ENCODE measurements at regions not wholly inside any gene's neighbourhood (a gene's known extent, or its start where the extent isn't known, plus 50 kb on each side); places are given as distances from the start of the nearest gene placed in this dataset.
A peak's percentile ranks its signal among the peaks of the same experiment; 100 is the strongest.

DNA sequence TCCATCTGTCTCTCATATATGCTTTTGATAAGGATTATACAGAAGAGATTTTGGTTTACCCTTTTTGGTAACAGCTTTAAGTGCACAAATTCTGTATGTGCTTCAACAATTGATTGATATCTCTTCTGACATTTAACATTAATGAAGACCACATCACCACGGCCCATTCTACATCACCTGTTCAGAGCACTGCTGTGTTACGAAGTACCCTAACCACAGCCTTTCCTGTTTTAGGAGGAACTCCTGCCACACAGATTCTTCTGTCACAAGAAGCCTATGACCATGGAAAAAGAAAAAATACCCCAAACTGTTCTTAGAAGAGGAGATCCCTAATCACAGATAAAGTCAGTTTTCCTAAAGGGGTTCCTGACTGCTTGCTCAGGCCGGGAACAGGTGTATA, 170.1 kb downstream of the NSUN3 start:
- no peak for TF ChIP-seq CTCF (IDR thresholded peaks at IDR 0.05; ENCODE audit: low read depth, low read length, missing control alignments)
- no peak for DNase-seq (ENCODE audit: low read depth)
- no peak overlapping the region for H3K4me3 ChIP-seq (ENCODE audit: low read depth, low read length)
- in situ Hi-C loops (cut with HindIII; ENCODE audit: low sequenced_read_pairs): no loop called here

GRCh38 chr3:94234177-94234788, 171.4 kb downstream of the NSUN3 start:
- in situ Hi-C loops (cut with HindIII; ENCODE audit: low sequenced_read_pairs): no loop called here

DNA sequence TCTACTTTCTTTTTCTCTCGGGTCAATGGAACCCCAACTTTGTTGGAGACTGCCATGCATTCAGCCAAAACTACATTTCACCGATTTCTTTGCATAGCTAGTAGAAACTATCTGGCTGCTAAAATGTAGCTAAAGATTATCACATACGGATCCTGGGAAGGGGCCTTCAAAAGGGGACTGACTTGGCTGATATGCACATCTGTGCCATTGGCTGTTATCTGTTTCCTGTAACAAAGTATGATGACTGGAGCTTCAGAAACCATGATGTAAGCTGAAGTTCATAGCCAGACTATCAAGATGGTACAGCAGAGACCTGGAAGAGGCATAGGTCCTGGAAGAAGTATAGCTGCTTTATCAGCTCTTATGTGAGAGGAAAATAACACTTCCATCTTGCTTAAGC, 179.1 kb downstream of the NSUN3 start:
- DNase-seq (ENCODE audit: low read depth): no peak
- no peak overlapping the region for H3K4me3 ChIP-seq (ENCODE audit: low read depth, low read length)
- TF ChIP-seq CTCF (IDR thresholded peaks at IDR 0.05; ENCODE audit: low read depth, low read length, missing control alignments): no peak
- in situ Hi-C loops (cut with HindIII; ENCODE audit: low sequenced_read_pairs): no loop called here

More at GRCh38 chr3:94234177-94234788, 171.4 kb downstream of the NSUN3 start:
- peak; percentile 77 for TF ChIP-seq CTCF (IDR thresholded peaks at IDR 0.05; ENCODE audit: low read depth, low read length, missing control alignments)
- no peak overlapping the region for H3K4me3 ChIP-seq (ENCODE audit: low read depth, low read length)
- DNase-seq (ENCODE audit: low read depth): peak; percentile 35

DNA sequence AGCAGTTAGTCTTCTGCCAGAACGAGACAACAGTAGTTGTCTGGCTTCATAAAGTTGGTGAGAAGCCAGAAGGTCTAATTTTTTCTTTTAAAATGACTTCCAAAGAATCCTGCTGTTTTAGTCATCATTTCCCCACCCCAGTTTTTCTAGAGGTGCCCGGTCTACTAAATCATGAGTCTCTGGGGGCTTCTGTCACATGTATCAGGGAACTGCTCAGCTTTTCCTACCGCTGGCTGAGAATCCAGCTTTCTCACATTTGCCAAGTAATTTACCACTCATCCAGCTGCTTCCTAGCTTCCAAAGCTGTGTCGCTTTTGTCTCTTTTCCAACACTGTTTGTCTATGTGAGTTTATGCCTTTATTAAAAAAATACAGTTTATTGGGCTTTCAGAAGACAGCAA, 183.3 kb downstream of the NSUN3 start:
- in situ Hi-C loops (cut with HindIII; ENCODE audit: low sequenced_read_pairs): no loop called here
- TF ChIP-seq CTCF (IDR thresholded peaks at IDR 0.05; ENCODE audit: low read depth, low read length, missing control alignments): no peak
- no peak overlapping the region for H3K4me3 ChIP-seq (ENCODE audit: low read depth, low read length)
- no peak for DNase-seq (ENCODE audit: low read depth)

DNA sequence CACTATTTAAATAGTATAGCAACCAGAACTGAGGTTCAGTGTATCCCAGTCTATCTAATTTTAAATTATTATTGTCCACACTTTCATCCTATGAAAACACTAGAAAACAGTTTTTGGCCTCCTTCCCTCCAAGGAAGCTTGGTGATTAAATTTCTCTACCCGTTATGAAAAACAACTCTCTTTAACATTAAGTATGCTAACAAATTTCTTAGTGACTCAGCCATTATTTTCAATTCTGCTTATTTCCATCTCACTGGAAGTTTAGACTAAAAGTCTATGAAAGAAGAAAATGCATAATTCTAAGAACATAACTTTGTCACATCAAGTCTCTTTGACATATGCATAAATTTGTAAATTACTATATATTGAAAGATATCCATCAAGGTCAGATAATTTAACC, 185.2 kb downstream of the NSUN3 start:
- in situ Hi-C loops (cut with HindIII; ENCODE audit: low sequenced_read_pairs): no loop called here

GRCh38 chr3:94249491-94250079, 186.7 kb downstream of the NSUN3 start:
- in situ Hi-C loops (cut with HindIII; ENCODE audit: low sequenced_read_pairs): no loop called here
- H3K4me3 ChIP-seq (ENCODE audit: low read depth, low read length): no peak overlapping the region
- TF ChIP-seq CTCF (IDR thresholded peaks at IDR 0.05; ENCODE audit: low read depth, low read length, missing control alignments): peak; percentile 74
- peak; percentile 47 for DNase-seq (ENCODE audit: low read depth)

More for the DNA sequence above, 185.2 kb downstream of the NSUN3 start:
- H3K4me3 ChIP-seq (ENCODE audit: low read depth, low read length): no peak overlapping the region
- DNase-seq (ENCODE audit: low read depth): no peak
- no peak for TF ChIP-seq CTCF (IDR thresholded peaks at IDR 0.05; ENCODE audit: low read depth, low read length, missing control alignments)

Data from astrocyte of the cerebellum (primary cell).